Omental fat pad (tissue), 3 donors: ENCODE measurements at regions not wholly inside any gene's neighbourhood (a gene's known extent, or its start where the extent isn't known, plus 50 kb on each side); places are given as distances from the start of the nearest gene placed in this dataset.
"Not testable (repeated sequence)": the region's sequence is repeated elsewhere in the genome, so short reads cannot be mapped to it uniquely, and the experiment has no call there.

Experiments
- ATAC-seq: fragments of 150-250 bp; one replicate; pipeline ENCODE4 v1.9.1; 2016; ENCODE audit warnings: mild to moderate bottlenecking, moderate library complexity; ENCODE audit not compliant: low FRiP score
- DNase-seq: peaks from one replicate; pipeline ENCODE4 v3.0.0-alpha.2; 2019; ENCODE audit warnings: low spot score
- CTCF ChIP-seq, 3 donors: fragments of 450-650 bp; IDR thresholded peaks; one replicate each; pipeline ENCODE4 v1.5.1; 2016 to 2017; ENCODE audit warnings: antibody characterized with exemption in 3 of 3, mild to moderate bottlenecking in 3 of 3, moderate library complexity in 2 of 3

GRCh38 chr10:109219935-109220605 lies 703.2 kb downstream of the XPNPEP1 start:
- no peak for TF ChIP-seq CTCF (IDR thresholded peaks at IDR 0.05)
- DNase-seq (no peak), ATAC-seq (no peak)

GRCh38 chr10:109218207-109218606 lies 705.1 kb downstream of the XPNPEP1 start:
- no peak for DNase-seq
- no peak for ATAC-seq
- no peak for TF ChIP-seq CTCF (IDR thresholded peaks at IDR 0.05)

GRCh38 chr10:109215291-109216075 lies 707.8 kb downstream of the XPNPEP1 start:
- no peak for DNase-seq
- TF ChIP-seq CTCF (IDR thresholded peaks at IDR 0.05), result no peak
- ATAC-seq, result no peak

GRCh38 chr10:109214891-109215290 lies 708.4 kb downstream of the XPNPEP1 start:
- not testable (repeated sequence) for ATAC-seq, DNase-seq

- ATAC-seq (no peak), DNase-seq (no peak)
- no peak for TF ChIP-seq CTCF (IDR thresholded peaks at IDR 0.05)
Observed at GRCh38 chr10:109207361-109207760, 716.0 kb downstream of the XPNPEP1 start.

GRCh38 chr10:109205929-109206585 lies 717.3 kb downstream of the XPNPEP1 start:
- DNase-seq (no peak), ATAC-seq (no peak)
- no peak for TF ChIP-seq CTCF (IDR thresholded peaks at IDR 0.05)

- TF ChIP-seq CTCF (IDR thresholded peaks at IDR 0.05), result no peak
- ATAC-seq, result no peak
- DNase-seq, result no peak
Observed at GRCh38 chr10:109203646-109204353, 719.5 kb downstream of the XPNPEP1 start.
